WTC11 (cell line): ENCODE measurements at regions not wholly inside any gene's neighbourhood (a gene's known extent, or its start where the extent isn't known, plus 50 kb on each side); places are given as distances from the start of the nearest gene placed in this dataset.

Experiments used
- ATAC-seq: fragments of 200-7000 bp; cut with Tn5 transposase; 2 replicates; pipeline ENCODE4 v1.10.0; 2021; ENCODE audit warnings: mild to moderate bottlenecking, moderate library complexity
- CTCF ChIA-PET: fragments of 300-600 bp; sonication (Branson Sonifier 250); formaldehyde crosslinking; loops from one replicate; lab custom pipeline; 2021; ENCODE audit warnings: antibody characterized with exemption; lab: Charles Lee
- POLR2A ChIA-PET: fragments of 350-600 bp; sonication (Branson Sonifier 250); formaldehyde crosslinking; loops from one replicate; lab custom pipeline; 2021; ENCODE audit warnings: antibody characterized with exemption; lab: Charles Lee
- DNase-seq: peaks from one replicate; pipeline ENCODE4 v3.0.0; 2021; ENCODE audit warnings: low spot score
- H3K27ac Mint-ChIP-seq: 2 replicates; pipeline ENCODE4 v1.8.0; 2021; ENCODE audit warnings: mixed read lengths
- H3K27me3 Mint-ChIP-seq: 2 replicates; pipeline ENCODE4 v1.8.0; 2021; ENCODE audit warnings: low read depth, mild to moderate bottlenecking, moderate library complexity, mixed read lengths
- H3K36me3 Mint-ChIP-seq: 2 replicates; pipeline ENCODE4 v1.8.0; 2021; ENCODE audit warnings: mixed read lengths
- H3K4me1 Mint-ChIP-seq: 2 replicates; pipeline ENCODE4 v1.8.0; 2022; ENCODE audit warnings: mixed read lengths
- H3K4me3 Mint-ChIP-seq: 2 replicates; pipeline ENCODE4 v1.8.0; 2021; ENCODE audit warnings: mild to moderate bottlenecking, moderate library complexity, mixed read lengths
- H3K9me3 Mint-ChIP-seq: 2 replicates; pipeline ENCODE4 v1.8.0; 2021; ENCODE audit warnings: mixed read lengths
- ELF4 ChIP-seq: sonication (generic); formaldehyde crosslinking; IDR thresholded peaks from 2 replicates; pipeline ENCODE4 v1.8.1; 2022; ENCODE audit warnings: low read depth, mild to moderate bottlenecking, moderate library complexity, missing genetic modification reagents
- FOXJ3 ChIP-seq: sonication (generic); formaldehyde crosslinking; IDR thresholded peaks from 2 replicates; pipeline ENCODE4 v1.9.0; 2021; ENCODE audit warnings: missing genetic modification reagents, mild to moderate bottlenecking, borderline replicate concordance
- GRHL2 ChIP-seq: fragments of 250-450 bp; sonication (Bioruptor Pico); IDR thresholded peaks from 2 replicates; pipeline ENCODE4 v1.8.0; 2022; ENCODE audit warnings: mild to moderate bottlenecking, moderate library complexity; ENCODE audit not compliant: insufficient replicate concordance, severe bottlenecking
- IRF2 ChIP-seq: sonication (generic); formaldehyde crosslinking; IDR thresholded peaks from 2 replicates; pipeline ENCODE4 v1.8.0; 2022; ENCODE audit warnings: low read depth, missing genetic modification reagents, borderline replicate concordance
- JUN ChIP-seq: sonication (generic); formaldehyde crosslinking; IDR thresholded peaks from 2 replicates; pipeline ENCODE4 v1.8.0; 2023; ENCODE audit warnings: mild to moderate bottlenecking, missing genetic modification reagents
- KAT7 ChIP-seq: sonication (generic); formaldehyde crosslinking; IDR thresholded peaks from 2 replicates; pipeline ENCODE4 v1.8.1; 2023; ENCODE audit warnings: missing genetic modification reagents, mild to moderate bottlenecking, borderline replicate concordance
- NFATC4 ChIP-seq: fragments of 250-450 bp; sonication (Bioruptor Pico); IDR thresholded peaks from 2 replicates; pipeline ENCODE4 v1.9.0; 2021; ENCODE audit warnings: mild to moderate bottlenecking
- RELA ChIP-seq: sonication (generic); formaldehyde crosslinking; IDR thresholded peaks from 2 replicates; pipeline ENCODE4 v1.8.1; 2022; ENCODE audit warnings: missing genetic modification reagents, mild to moderate bottlenecking, borderline replicate concordance
- SMAD3 ChIP-seq: sonication (generic); formaldehyde crosslinking; IDR thresholded peaks from 2 replicates; pipeline ENCODE4 v1.8.0; 2022; ENCODE audit warnings: missing genetic modification reagents, mild to moderate bottlenecking, borderline replicate concordance
- ZBTB21 ChIP-seq: sonication (generic); formaldehyde crosslinking; IDR thresholded peaks from 2 replicates; pipeline ENCODE4 v1.8.1; 2023; ENCODE audit warnings: mild to moderate bottlenecking, missing genetic modification reagents, borderline replicate concordance
- TF ChIP-seq, protein P1 (sequence below): sonication (generic); formaldehyde crosslinking; IDR thresholded peaks from 2 replicates; pipeline ENCODE4 v1.8.0; 2022; ENCODE audit warnings: mild to moderate bottlenecking, missing genetic modification reagents
- TF ChIP-seq, protein P2 (sequence below): sonication (generic); formaldehyde crosslinking; IDR thresholded peaks from 2 replicates; pipeline ENCODE4 v1.8.1; 2023; ENCODE audit warnings: mild to moderate bottlenecking, missing genetic modification reagents, moderate library complexity
- TF ChIP-seq, protein P3 (sequence below): sonication (generic); formaldehyde crosslinking; IDR thresholded peaks from 2 replicates; pipeline ENCODE4 v1.8.0; 2022; ENCODE audit warnings: mild to moderate bottlenecking, missing genetic modification reagents
- TF ChIP-seq, protein P4 (sequence below): sonication (generic); formaldehyde crosslinking; conservative IDR thresholded peaks from 2 replicates; pipeline ENCODE4 v1.8.1; 2022; ENCODE audit warnings: mild to moderate bottlenecking, missing genetic modification reagents
- TF ChIP-seq, protein P5 (sequence below): fragments of 250-450 bp; sonication (Bioruptor Pico); conservative IDR thresholded peaks from 2 replicates; pipeline ENCODE4 v1.9.0; 2021; ENCODE audit warnings: mild to moderate bottlenecking
- TF ChIP-seq, protein P6 (sequence below): sonication (generic); formaldehyde crosslinking; IDR thresholded peaks from 2 replicates; pipeline ENCODE4 v1.8.1; 2022; ENCODE audit warnings: low read depth, missing genetic modification reagents, borderline replicate concordance
- TF ChIP-seq, protein P7 (sequence below): fragments of 250-450 bp; sonication (Bioruptor Pico); IDR thresholded peaks from 2 replicates; pipeline ENCODE4 v1.8.0; 2021; ENCODE audit warnings: mild to moderate bottlenecking
- TF ChIP-seq, protein P8 (sequence below): sonication (generic); formaldehyde crosslinking; IDR thresholded peaks from 2 replicates; pipeline ENCODE4 v1.8.0; 2023; ENCODE audit warnings: missing genetic modification reagents
- TF ChIP-seq, protein P9 (sequence below): sonication (generic); formaldehyde crosslinking; IDR thresholded peaks from 2 replicates; pipeline ENCODE4 v1.8.1; 2023; ENCODE audit warnings: mild to moderate bottlenecking, missing genetic modification reagents

DNA sequence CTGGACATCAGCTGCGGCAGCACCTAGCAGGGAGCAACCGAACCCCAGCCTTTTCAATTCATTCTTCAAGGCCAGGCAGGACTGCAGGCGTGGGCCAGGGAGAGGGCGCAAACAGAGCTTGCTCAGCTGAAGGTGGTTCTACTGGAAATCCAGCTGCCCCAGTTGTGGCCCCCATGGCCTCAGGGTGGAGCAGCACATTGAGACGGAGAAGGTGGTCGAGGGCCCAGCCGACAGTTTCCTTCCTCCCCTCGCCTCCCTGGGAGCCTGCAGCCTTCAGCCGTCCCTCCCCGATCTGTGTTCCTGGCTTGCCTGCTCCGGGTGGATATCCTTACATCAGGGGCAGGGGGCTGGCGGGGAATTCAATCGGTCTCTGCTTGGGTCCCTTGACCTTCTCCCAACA lies 217.8 kb downstream of the ANKRD60 start (continued):
- TF ChIP-seq, protein P1, sequence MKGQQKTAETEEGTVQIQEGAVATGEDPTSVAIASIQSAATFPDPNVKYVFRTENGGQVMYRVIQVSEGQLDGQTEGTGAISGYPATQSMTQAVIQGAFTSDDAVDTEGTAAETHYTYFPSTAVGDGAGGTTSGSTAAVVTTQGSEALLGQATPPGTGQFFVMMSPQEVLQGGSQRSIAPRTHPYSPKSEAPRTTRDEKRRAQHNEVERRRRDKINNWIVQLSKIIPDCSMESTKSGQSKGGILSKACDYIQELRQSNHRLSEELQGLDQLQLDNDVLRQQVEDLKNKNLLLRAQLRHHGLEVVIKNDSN (CRISPR knock-in tag) = no peak
- TF ChIP-seq JUN (CRISPR knock-in tag) = no peak
- TF ChIP-seq, protein P2, sequence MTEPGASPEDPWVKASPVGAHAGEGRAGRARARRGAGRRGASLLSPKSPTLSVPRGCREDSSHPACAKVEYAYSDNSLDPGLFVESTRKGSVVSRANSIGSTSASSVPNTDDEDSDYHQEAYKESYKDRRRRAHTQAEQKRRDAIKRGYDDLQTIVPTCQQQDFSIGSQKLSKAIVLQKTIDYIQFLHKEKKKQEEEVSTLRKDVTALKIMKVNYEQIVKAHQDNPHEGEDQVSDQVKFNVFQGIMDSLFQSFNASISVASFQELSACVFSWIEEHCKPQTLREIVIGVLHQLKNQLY (CRISPR knock-in tag) = no peak
- TF ChIP-seq KAT7 (CRISPR knock-in tag) = no peak
- no peak for TF ChIP-seq ELF4

DNA sequence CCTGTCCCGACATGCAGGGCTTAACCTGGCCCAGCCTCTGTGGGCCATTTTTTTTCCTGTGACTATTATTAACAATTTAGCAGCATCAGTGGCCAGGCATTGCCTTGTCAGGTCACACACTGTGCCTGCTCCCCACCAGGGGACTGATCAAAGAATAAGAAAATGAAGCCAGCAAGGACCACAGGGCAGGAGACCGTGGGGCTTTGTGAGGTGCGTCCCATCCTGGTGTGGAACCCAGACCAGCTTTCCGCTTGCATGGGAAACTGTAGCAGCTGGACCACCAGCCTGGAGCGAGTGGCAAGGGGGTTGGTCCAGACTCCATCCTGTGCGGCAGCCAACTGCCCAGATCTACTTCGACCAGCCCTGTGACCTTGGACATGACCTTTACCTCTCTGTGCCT lies 218.3 kb downstream of the ANKRD60 start:
- ATAC-seq = no peak
- TF ChIP-seq, protein P3, sequence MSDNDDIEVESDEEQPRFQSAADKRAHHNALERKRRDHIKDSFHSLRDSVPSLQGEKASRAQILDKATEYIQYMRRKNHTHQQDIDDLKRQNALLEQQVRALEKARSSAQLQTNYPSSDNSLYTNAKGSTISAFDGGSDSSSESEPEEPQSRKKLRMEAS (CRISPR knock-in tag) = no peak
- TF ChIP-seq IRF2 (CRISPR knock-in tag) = no peak
- TF ChIP-seq SMAD3 (CRISPR knock-in tag) = no peak
- TF ChIP-seq, protein P4, sequence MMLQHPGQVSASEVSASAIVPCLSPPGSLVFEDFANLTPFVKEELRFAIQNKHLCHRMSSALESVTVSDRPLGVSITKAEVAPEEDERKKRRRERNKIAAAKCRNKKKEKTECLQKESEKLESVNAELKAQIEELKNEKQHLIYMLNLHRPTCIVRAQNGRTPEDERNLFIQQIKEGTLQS (CRISPR knock-in tag) = no peak
- TF ChIP-seq FOXJ3 (CRISPR knock-in tag) = no peak
- TF ChIP-seq, protein P5, sequence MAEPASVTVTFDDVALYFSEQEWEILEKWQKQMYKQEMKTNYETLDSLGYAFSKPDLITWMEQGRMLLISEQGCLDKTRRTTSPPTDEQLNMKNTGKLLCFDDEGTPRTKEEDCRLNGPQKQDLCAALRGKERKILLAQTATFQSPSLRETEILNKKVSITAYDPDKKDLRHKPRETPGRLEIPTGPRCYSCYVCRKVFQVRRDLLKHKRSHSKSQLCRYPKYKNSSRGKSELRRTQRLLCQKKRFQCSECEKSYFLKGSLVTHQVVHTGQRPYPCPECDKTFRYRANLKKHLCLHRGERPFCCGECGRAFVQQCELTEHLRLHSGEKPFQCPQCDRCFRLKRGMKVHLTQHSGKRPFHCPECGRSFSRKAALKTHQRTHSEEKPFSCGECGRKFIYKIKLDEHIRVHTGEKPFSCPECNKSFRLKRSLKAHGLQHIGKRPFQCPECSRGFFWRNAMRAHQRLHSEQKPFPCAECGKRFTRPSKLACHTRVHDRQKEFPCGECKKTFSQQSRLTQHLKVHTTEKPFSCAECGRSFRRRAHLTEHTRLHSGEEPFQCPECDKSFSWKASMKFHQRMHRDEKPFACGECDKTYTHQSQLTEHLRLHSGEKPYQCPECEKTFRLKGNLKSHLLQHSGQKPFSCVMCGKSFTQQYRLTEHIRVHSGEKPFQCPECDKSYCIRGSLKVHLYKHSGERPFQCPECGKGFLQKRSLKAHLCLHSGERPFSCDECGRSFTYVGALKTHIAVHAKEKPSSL (CRISPR knock-in tag) = no peak
- TF ChIP-seq, protein P2 (CRISPR knock-in tag) = no peak
- no peak for TF ChIP-seq RELA (CRISPR knock-in tag)
- TF ChIP-seq, protein P6, sequence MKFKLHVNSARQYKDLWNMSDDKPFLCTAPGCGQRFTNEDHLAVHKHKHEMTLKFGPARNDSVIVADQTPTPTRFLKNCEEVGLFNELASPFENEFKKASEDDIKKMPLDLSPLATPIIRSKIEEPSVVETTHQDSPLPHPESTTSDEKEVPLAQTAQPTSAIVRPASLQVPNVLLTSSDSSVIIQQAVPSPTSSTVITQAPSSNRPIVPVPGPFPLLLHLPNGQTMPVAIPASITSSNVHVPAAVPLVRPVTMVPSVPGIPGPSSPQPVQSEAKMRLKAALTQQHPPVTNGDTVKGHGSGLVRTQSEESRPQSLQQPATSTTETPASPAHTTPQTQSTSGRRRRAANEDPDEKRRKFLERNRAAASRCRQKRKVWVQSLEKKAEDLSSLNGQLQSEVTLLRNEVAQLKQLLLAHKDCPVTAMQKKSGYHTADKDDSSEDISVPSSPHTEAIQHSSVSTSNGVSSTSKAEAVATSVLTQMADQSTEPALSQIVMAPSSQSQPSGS (CRISPR knock-in tag) = no peak
- TF ChIP-seq NFATC4 = no peak
- TF ChIP-seq, protein P7, sequence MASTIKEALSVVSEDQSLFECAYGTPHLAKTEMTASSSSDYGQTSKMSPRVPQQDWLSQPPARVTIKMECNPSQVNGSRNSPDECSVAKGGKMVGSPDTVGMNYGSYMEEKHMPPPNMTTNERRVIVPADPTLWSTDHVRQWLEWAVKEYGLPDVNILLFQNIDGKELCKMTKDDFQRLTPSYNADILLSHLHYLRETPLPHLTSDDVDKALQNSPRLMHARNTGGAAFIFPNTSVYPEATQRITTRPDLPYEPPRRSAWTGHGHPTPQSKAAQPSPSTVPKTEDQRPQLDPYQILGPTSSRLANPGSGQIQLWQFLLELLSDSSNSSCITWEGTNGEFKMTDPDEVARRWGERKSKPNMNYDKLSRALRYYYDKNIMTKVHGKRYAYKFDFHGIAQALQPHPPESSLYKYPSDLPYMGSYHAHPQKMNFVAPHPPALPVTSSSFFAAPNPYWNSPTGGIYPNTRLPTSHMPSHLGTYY (CRISPR knock-in tag) = no peak
- TF ChIP-seq ZBTB21 (CRISPR knock-in tag) = no peak
- TF ChIP-seq, protein P1 (CRISPR knock-in tag) = no peak
- TF ChIP-seq, protein P8, sequence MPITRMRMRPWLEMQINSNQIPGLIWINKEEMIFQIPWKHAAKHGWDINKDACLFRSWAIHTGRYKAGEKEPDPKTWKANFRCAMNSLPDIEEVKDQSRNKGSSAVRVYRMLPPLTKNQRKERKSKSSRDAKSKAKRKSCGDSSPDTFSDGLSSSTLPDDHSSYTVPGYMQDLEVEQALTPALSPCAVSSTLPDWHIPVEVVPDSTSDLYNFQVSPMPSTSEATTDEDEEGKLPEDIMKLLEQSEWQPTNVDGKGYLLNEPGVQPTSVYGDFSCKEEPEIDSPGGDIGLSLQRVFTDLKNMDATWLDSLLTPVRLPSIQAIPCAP (CRISPR knock-in tag) = no peak
- TF ChIP-seq GRHL2 (CRISPR knock-in tag) = no peak
- no peak for TF ChIP-seq JUN (CRISPR knock-in tag)
- TF ChIP-seq, protein P9, sequence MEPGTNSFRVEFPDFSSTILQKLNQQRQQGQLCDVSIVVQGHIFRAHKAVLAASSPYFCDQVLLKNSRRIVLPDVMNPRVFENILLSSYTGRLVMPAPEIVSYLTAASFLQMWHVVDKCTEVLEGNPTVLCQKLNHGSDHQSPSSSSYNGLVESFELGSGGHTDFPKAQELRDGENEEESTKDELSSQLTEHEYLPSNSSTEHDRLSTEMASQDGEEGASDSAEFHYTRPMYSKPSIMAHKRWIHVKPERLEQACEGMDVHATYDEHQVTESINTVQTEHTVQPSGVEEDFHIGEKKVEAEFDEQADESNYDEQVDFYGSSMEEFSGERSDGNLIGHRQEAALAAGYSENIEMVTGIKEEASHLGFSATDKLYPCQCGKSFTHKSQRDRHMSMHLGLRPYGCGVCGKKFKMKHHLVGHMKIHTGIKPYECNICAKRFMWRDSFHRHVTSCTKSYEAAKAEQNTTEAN (CRISPR knock-in tag) = no peak
- H3K36me3 Mint-ChIP-seq = no peaks in the 10 kb centered on the region
- H3K9me3 Mint-ChIP-seq = peaks cover 5% of the 10 kb centered on the region; the same call in 1 of the 2 replicates
- POLR2A ChIA-PET = no interaction called here
- H3K27ac Mint-ChIP-seq = no peak overlapping the region
- H3K4me1 Mint-ChIP-seq = peaks cover 8% of the 10 kb centered on the region
- DNase-seq = no peak
- CTCF ChIA-PET = no interaction called here
- H3K27me3 Mint-ChIP-seq = no peaks in the 10 kb centered on the region
- H3K4me3 Mint-ChIP-seq = no peak overlapping the region
